ENCODE measurements at regions not wholly inside any gene's neighbourhood (a gene's known extent, or its start where the extent isn't known, plus 50 kb on each side); places are given as distances from the start of the nearest gene placed in this dataset.

- TF ChIP-seq CREB1 (IDR thresholded peaks at IDR 0.05) (no peak), POLR2A (IDR thresholded peaks at IDR 0.05; ENCODE audit: control extremely low read depth in 1 of 2, low read depth in 2 of 2, low read length in 2 of 2) (no peak), KDM1A (IDR thresholded peaks at IDR 0.05; ENCODE audit: borderline replicate concordance, low read length) (no peak), EZH2 (IDR thresholded peaks at IDR 0.05; ENCODE audit: low read depth, low read length, severe bottlenecking) (no peak), EGR1 (IDR thresholded peaks at IDR 0.05; ENCODE audit: borderline replicate concordance, low read depth, low read length) (no peak), POLR2AphosphoS5 (IDR thresholded peaks at IDR 0.05; ENCODE audit: low read depth, low read length) (no peak), ZNF274 (IDR thresholded peaks at IDR 0.05; ENCODE audit: borderline replicate concordance, extremely low read depth, low read length) (no peak)
- TF ChIP-seq, protein P1, sequence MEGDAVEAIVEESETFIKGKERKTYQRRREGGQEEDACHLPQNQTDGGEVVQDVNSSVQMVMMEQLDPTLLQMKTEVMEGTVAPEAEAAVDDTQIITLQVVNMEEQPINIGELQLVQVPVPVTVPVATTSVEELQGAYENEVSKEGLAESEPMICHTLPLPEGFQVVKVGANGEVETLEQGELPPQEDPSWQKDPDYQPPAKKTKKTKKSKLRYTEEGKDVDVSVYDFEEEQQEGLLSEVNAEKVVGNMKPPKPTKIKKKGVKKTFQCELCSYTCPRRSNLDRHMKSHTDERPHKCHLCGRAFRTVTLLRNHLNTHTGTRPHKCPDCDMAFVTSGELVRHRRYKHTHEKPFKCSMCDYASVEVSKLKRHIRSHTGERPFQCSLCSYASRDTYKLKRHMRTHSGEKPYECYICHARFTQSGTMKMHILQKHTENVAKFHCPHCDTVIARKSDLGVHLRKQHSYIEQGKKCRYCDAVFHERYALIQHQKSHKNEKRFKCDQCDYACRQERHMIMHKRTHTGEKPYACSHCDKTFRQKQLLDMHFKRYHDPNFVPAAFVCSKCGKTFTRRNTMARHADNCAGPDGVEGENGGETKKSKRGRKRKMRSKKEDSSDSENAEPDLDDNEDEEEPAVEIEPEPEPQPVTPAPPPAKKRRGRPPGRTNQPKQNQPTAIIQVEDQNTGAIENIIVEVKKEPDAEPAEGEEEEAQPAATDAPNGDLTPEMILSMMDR (IDR thresholded peaks at IDR 0.05; ENCODE audit: control extremely low read depth in 1 of 3, insufficient read depth in 1 of 3, low read depth in 1 of 3, low read length in 3 of 3), result no peak
Observed at GRCh38 chr9:99567436-99567835, 254.2 kb upstream of the NR4A3 start.
